Subcutaneous abdominal adipose tissue (tissue), 5 donors: ENCODE measurements at regions not wholly inside any gene's neighbourhood (a gene's known extent, or its start where the extent isn't known, plus 50 kb on each side); places are given as distances from the start of the nearest gene placed in this dataset.

Experiments
- H3K27ac ChIP-seq: one replicate; pipeline ENCODE4 v1.7.0; 2013; ENCODE audit warnings: low read depth, mild to moderate bottlenecking, inconsistent platforms, low read length, moderate library complexity
- H3K27me3 ChIP-seq, 5 donors: one replicate each; pipeline ENCODE4 v1.7.0; 2013; ENCODE audit warnings: low read length in 5 of 5, inconsistent platforms in 1 of 5; ENCODE audit not compliant: control insufficient read depth in 5 of 5, insufficient read depth in 4 of 5
- H3K36me3 ChIP-seq, 5 donors: one replicate each; pipeline ENCODE4 v1.7.0; 2013; ENCODE audit warnings: low read length in 5 of 5; ENCODE audit not compliant: control insufficient read depth in 5 of 5, insufficient read depth in 5 of 5
- H3K4me1 ChIP-seq, 5 donors: one replicate each; pipeline ENCODE4 v1.7.0; 2013; ENCODE audit warnings: low read length in 5 of 5, mild to moderate bottlenecking in 3 of 5, moderate library complexity in 1 of 5; ENCODE audit not compliant: control insufficient read depth in 5 of 5, insufficient read depth in 5 of 5
- H3K4me3 ChIP-seq, 5 donors: one replicate each; pipeline ENCODE4 v1.7.0; 2013; ENCODE audit warnings: low read length in 5 of 5, low read depth in 1 of 5
- H3K9ac ChIP-seq, 5 donors: one replicate each; pipeline ENCODE4 v1.7.0; 2013; ENCODE audit warnings: low read length in 5 of 5, mild to moderate bottlenecking in 4 of 5, moderate library complexity in 3 of 5
- H3K9me3 ChIP-seq, 5 donors: one replicate each; pipeline ENCODE4 v1.7.0; 2013; ENCODE audit warnings: low read length in 5 of 5; ENCODE audit not compliant: control insufficient read depth in 5 of 5
- donor health status: healthy.
- donor health status: healthy.
- donor health status: healthy.
- donor health status: healthy.
- donor health status: healthy.

- Histone ChIP-seq H3K27ac (no peak overlapping the region), H3K4me1 (no peaks in the 10 kb centered on the region), H3K27me3 (no peaks in the 10 kb centered on the region), H3K4me3 (no peak overlapping the region), H3K9ac (no peak overlapping the region), H3K36me3 (no peaks in the 10 kb centered on the region), H3K9me3 (no peaks in the 10 kb centered on the region)
Observed at GRCh38 chr2:226495466-226496272, 304.0 kb downstream of the IRS1 start.

DNA sequence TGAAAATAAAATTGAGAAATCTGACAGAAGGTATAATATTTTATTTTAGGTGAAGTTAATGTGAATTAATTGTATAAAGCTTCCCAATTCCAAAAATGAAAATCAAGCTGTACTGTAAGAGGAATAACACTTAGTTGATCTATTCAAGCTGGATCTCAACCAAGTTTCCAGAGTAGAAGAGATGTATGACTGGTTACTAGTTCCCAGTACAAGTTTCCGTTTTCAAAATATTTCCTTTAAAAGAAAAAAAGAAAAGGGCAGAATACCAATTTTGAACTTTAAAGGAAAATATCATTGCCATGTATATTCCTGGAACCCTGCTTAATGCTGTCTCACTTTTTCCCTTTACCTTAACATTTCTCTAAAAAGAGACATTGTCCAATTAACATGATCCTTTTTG lies 308.5 kb downstream of the IRS1 start:
- Histone ChIP-seq H3K9ac (no peak overlapping the region), H3K9me3 (no peaks in the 10 kb centered on the region), H3K27me3 (no peaks in the 10 kb centered on the region), H3K4me3 (no peak overlapping the region), H3K27ac (no peak overlapping the region), H3K36me3 (no peaks in the 10 kb centered on the region), H3K4me1 (no peaks in the 10 kb centered on the region)

DNA sequence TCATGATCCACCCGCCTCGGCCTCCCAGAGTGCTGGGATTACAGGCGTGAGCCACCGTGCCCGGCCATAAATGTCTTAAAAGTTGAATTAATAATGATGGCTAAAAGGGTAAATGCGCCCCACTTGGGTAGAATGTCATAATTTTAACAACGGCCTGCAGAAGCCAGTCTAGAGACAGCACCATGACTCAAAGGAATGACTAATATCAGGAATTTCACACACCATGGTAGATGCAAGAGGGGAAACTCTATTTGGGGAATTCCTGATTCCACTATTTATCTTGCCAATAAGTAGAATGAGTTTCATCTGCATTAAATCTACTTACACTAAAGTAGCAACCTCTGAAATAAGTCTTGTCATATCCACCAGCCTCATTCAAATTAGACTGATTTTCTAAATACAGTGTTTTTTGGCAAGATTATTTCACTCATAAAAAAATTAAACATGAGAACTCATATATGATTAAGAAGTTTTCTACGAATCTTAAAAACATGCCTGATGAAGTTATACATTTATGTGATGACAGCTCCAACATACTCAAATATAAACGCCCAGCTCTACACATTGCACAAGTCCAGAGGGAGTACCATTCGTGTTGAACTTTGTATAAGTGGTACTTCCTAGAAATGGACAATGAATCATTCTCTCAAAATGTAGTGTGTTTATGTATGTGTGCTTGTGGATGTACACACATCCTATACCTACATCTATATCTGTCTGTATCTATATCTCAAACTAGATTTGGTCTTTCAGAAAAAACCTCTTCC lies 309.7 kb downstream of the IRS1 start:
- no peaks in the 10 kb centered on the region for H3K9me3 ChIP-seq
- H3K4me3 ChIP-seq, result no peak overlapping the region
- no peaks in the 10 kb centered on the region for H3K4me1 ChIP-seq
- H3K9ac ChIP-seq, result no peak overlapping the region
- H3K36me3 ChIP-seq, result no peaks in the 10 kb centered on the region
- no peaks in the 10 kb centered on the region for H3K27me3 ChIP-seq
- no peak overlapping the region for H3K27ac ChIP-seq

GRCh38 chr2:226488034-226488433 lies 311.6 kb downstream of the IRS1 start:
- Histone ChIP-seq H3K9ac (no peak overlapping the region), H3K36me3 (no peaks in the 10 kb centered on the region), H3K27ac (no peak overlapping the region), H3K27me3 (no peaks in the 10 kb centered on the region), H3K9me3 (no peaks in the 10 kb centered on the region), H3K4me3 (no peak overlapping the region), H3K4me1 (peaks cover 0 to 6% (median 0%) of the 10 kb centered on the region in 5 donors)

- no peaks in the 10 kb centered on the region for H3K27me3 ChIP-seq
- no peak overlapping the region for H3K4me3 ChIP-seq
- no peaks in the 10 kb centered on the region for H3K9me3 ChIP-seq
Observed at GRCh38 chr2:226487573-226487972, 312.0 kb downstream of the IRS1 start.

GRCh38 chr2:226483745-226484619 lies 315.6 kb downstream of the IRS1 start:
- no peaks in the 10 kb centered on the region for H3K36me3 ChIP-seq
- no peak overlapping the region for H3K27ac ChIP-seq
- no peaks in the 10 kb centered on the region for H3K27me3 ChIP-seq
- H3K9ac ChIP-seq, result no peak overlapping the region
- H3K4me3 ChIP-seq, result no peak overlapping the region
- no peaks in the 10 kb centered on the region for H3K9me3 ChIP-seq
- peaks cover 0 to 7% (median 0%) of the 10 kb centered on the region in 5 donors for H3K4me1 ChIP-seq

More at GRCh38 chr2:226487573-226487972, 312.0 kb downstream of the IRS1 start:
- Histone ChIP-seq H3K36me3 (no peaks in the 10 kb centered on the region), H3K4me1 (peaks cover 0 to 6% (median 0%) of the 10 kb centered on the region in 5 donors), H3K27ac (no peak overlapping the region), H3K9ac (no peak overlapping the region)

- Histone ChIP-seq H3K9ac (no peak overlapping the region), H3K9me3 (no peaks in the 10 kb centered on the region), H3K27ac (no peak overlapping the region), H3K27me3 (no peaks in the 10 kb centered on the region), H3K4me1 (peaks cover 2 to 15% (median 8%) of the 10 kb centered on the region in 5 donors), H3K36me3 (no peaks in the 10 kb centered on the region), H3K4me3 (no peak overlapping the region)
Observed at GRCh38 chr2:226483143-226483542, 316.5 kb downstream of the IRS1 start.

GRCh38 chr2:226478109-226478809 lies 321.4 kb downstream of the IRS1 start:
- H3K27ac ChIP-seq, result peak overlapping the region; percentile 83
- no peaks in the 10 kb centered on the region for H3K36me3 ChIP-seq
- H3K9ac ChIP-seq, result peak overlapping the region in 2 of 5 donors; percentile 54 to 65
- peaks cover 3 to 23% (median 14%) of the 10 kb centered on the region in 5 donors for H3K4me1 ChIP-seq
- peaks cover 0 to under 1% (median 0%) of the 10 kb centered on the region in 5 donors for H3K9me3 ChIP-seq
- H3K4me3 ChIP-seq, result no peak overlapping the region
- H3K27me3 ChIP-seq, result no peaks in the 10 kb centered on the region
